OCI-LY3 (cell line): ENCODE measurements at regions not wholly inside any gene's neighbourhood (a gene's known extent, or its start where the extent isn't known, plus 50 kb on each side); places are given as distances from the start of the nearest gene placed in this dataset.

ENCODE experiments used
- H2AFZ ChIP-seq: fragments of 200-600, 300-600 bp; shearing (Covaris generic); 2 replicates; pipeline ENCODE4 v1.6.0; 2014; ENCODE audit warnings: antibody characterized with exemption, low read depth, low read length
- H3K27ac ChIP-seq: fragments of 200-600, 300-600 bp; sonication (generic); 2 replicates; pipeline ENCODE4 v1.5.1; 2014; ENCODE audit warnings: mild to moderate bottlenecking, low read length, moderate library complexity, mixed read lengths
- H3K27me3 ChIP-seq: fragments of 200-600, 300-600 bp; sonication (generic); 2 replicates; pipeline ENCODE4 v1.6.1; 2014; ENCODE audit warnings: low read depth, low read length, mixed read lengths
- H3K36me3 ChIP-seq: fragments of 200-600, 300-600 bp; sonication (generic); replicated peaks from 2 replicates; pipeline ENCODE3; 2014; ENCODE audit warnings: low read depth, low read length, mixed read lengths
- H3K4me1 ChIP-seq: fragments of 300-600, 200-600 bp; sonication (generic); 2 replicates; pipeline ENCODE4 v1.6.1; 2014; ENCODE audit warnings: low read length, mixed read lengths
- H3K4me2 ChIP-seq: fragments of 200-600, 300-600 bp; sonication (generic); 2 replicates; pipeline ENCODE4 v1.6.1; 2014; ENCODE audit warnings: low read length, mixed read lengths
- H3K4me3 ChIP-seq: fragments of 300-600, 200-600 bp; sonication (generic); 2 replicates; pipeline ENCODE4 v1.5.1; 2014; ENCODE audit warnings: antibody characterized with exemption, mild to moderate bottlenecking, low read length, moderate library complexity
- H3K79me2 ChIP-seq: fragments of 300-600, 200-600 bp; shearing (Covaris generic); 2 replicates; pipeline ENCODE4 v1.6.1; 2014; ENCODE audit warnings: mild to moderate bottlenecking, low read length, mixed read lengths
- H3K9ac ChIP-seq: fragments of 300-600, 200-600 bp; shearing (Covaris generic); 2 replicates; pipeline ENCODE4 v1.6.0; 2014; ENCODE audit warnings: mild to moderate bottlenecking, low read length, moderate library complexity
- H3K9me3 ChIP-seq: fragments of 200-600, 300-600 bp; shearing (Covaris generic); 2 replicates; pipeline ENCODE4 v1.6.1; 2014; ENCODE audit warnings: low read length, mixed read lengths; ENCODE audit not compliant: insufficient read depth
- H4K20me1 ChIP-seq: fragments of 200-600, 300-600 bp; sonication (generic); 2 replicates; pipeline ENCODE4 v1.6.1; 2016; ENCODE audit warnings: low read length, mixed read lengths; ENCODE audit not compliant: insufficient read depth
- CTCF ChIP-seq: fragments of 200-600, 300-600 bp; sonication (generic); IDR thresholded peaks from 2 replicates; pipeline ENCODE4 v1.5.1; 2014; ENCODE audit warnings: antibody characterized with exemption, low read length, low read depth
- EZH2phosphoT487 ChIP-seq: fragments of 200-600 bp; shearing (Covaris generic); IDR thresholded peaks from 2 replicates; pipeline ENCODE4 v1.6.1; 2018; ENCODE audit warnings: antibody characterized with exemption, mixed run types, low read depth

GRCh38 chr22:48695251-48695650 is 1132.4 kb downstream of the BRD1 start:
- Histone ChIP-seq H3K4me1 (no peaks in the 10 kb centered on the region), H3K27me3 (no peaks in the 10 kb centered on the region), H3K4me3 (no peak overlapping the region), H3K9me3 (no peaks in the 10 kb centered on the region), H2AFZ (no peak overlapping the region), H3K79me2 (no peaks in the 10 kb centered on the region), H4K20me1 (no peaks in the 10 kb centered on the region), H3K36me3 (no peaks in the 10 kb centered on the region), H3K4me2 (no peak overlapping the region), H3K9ac (no peak overlapping the region), H3K27ac (no peak overlapping the region)
- TF ChIP-seq CTCF, result no peak
- no peak for TF ChIP-seq EZH2phosphoT487

- no peak overlapping the region for H2AFZ ChIP-seq
- TF ChIP-seq CTCF (no peak), EZH2phosphoT487 (no peak)
- H3K27ac ChIP-seq, result no peak overlapping the region
- no peaks in the 10 kb centered on the region for H3K4me1 ChIP-seq
- H3K9me3 ChIP-seq, result no peaks in the 10 kb centered on the region
- H4K20me1 ChIP-seq, result no peaks in the 10 kb centered on the region
- H3K79me2 ChIP-seq, result no peaks in the 10 kb centered on the region
- H3K9ac ChIP-seq, result no peak overlapping the region
- no peak overlapping the region for H3K4me3 ChIP-seq
- no peaks in the 10 kb centered on the region for H3K36me3 ChIP-seq
- no peak overlapping the region for H3K4me2 ChIP-seq
- no peaks in the 10 kb centered on the region for H3K27me3 ChIP-seq
Observed at GRCh38 chr22:48694296-48694883, 1133.3 kb downstream of the BRD1 start.

GRCh38 chr22:48693377-48694135 is 1134.1 kb downstream of the BRD1 start:
- Histone ChIP-seq H3K27ac (no peak overlapping the region), H3K27me3 (no peaks in the 10 kb centered on the region), H4K20me1 (no peaks in the 10 kb centered on the region)

More at GRCh38 chr22:48693377-48694135, 1134.1 kb downstream of the BRD1 start:
- no peak overlapping the region for H3K4me3 ChIP-seq
- H3K4me1 ChIP-seq, result no peaks in the 10 kb centered on the region
- no peaks in the 10 kb centered on the region for H3K79me2 ChIP-seq
- TF ChIP-seq CTCF (no peak), EZH2phosphoT487 (no peak)
- H3K4me2 ChIP-seq, result no peak overlapping the region
- no peaks in the 10 kb centered on the region for H3K36me3 ChIP-seq
- H3K9me3 ChIP-seq, result no peaks in the 10 kb centered on the region
- no peak overlapping the region for H2AFZ ChIP-seq
- H3K9ac ChIP-seq, result no peak overlapping the region
